ENCODE measurements at regions not wholly inside any gene's neighbourhood (a gene's known extent, or its start where the extent isn't known, plus 50 kb on each side); places are given as distances from the start of the nearest gene placed in this dataset.

GRCh38 chr10:52532650-52533290 lies 218.7 kb downstream of the DKK1 start:
- Histone ChIP-seq H3K36me3 (ENCODE audit: control insufficient read depth in 1 of 2, insufficient read depth in 2 of 2, low read length in 1 of 2) (no peaks in the 10 kb centered on the region), H3K9me3 (ENCODE audit: control insufficient read depth, low read length) (no peaks in the 10 kb centered on the region), H3K27ac (ENCODE audit: low read depth in 1 of 2, low read length in 2 of 2) (no peak overlapping the region), H3K4me3 (ENCODE audit: low read length in 2 of 2) (no peak overlapping the region), H3K27me3 (ENCODE audit: control insufficient read depth in 1 of 2, insufficient read depth in 2 of 2, low read length in 1 of 2) (no peaks in the 10 kb centered on the region), H3K4me1 (ENCODE audit: control insufficient read depth in 1 of 2, insufficient read depth in 2 of 2, low read length in 2 of 2) (no peaks in the 10 kb centered on the region)
- DNase-seq: no peak
- no peak for ATAC-seq (ENCODE audit: low FRiP score)
- intact Hi-C loops (cut with DNase I): no loop called here

GRCh38 chr10:52533986-52534385 lies 219.9 kb downstream of the DKK1 start:
- H3K4me1 ChIP-seq (ENCODE audit: control insufficient read depth in 1 of 2, insufficient read depth in 2 of 2, low read length in 2 of 2): no peaks in the 10 kb centered on the region
- intact Hi-C loops (cut with DNase I): no loop called here
- H3K27ac ChIP-seq (ENCODE audit: low read depth in 1 of 2, low read length in 2 of 2): no peak overlapping the region
- DNase-seq (no peak), ATAC-seq (ENCODE audit: low FRiP score) (no peak)
- H3K36me3 ChIP-seq (ENCODE audit: control insufficient read depth in 1 of 2, insufficient read depth in 2 of 2, low read length in 1 of 2): no peaks in the 10 kb centered on the region
- no peak overlapping the region for H3K4me3 ChIP-seq (ENCODE audit: low read length in 2 of 2)
- H3K27me3 ChIP-seq (ENCODE audit: control insufficient read depth in 1 of 2, insufficient read depth in 2 of 2, low read length in 1 of 2): no peaks in the 10 kb centered on the region
- H3K9me3 ChIP-seq (ENCODE audit: control insufficient read depth, low read length): no peaks in the 10 kb centered on the region

GRCh38 chr10:52539463-52539862 lies 225.4 kb downstream of the DKK1 start:
- DNase-seq: no peak
- ATAC-seq (ENCODE audit: low FRiP score): no peak
- Histone ChIP-seq H3K4me1 (ENCODE audit: control insufficient read depth in 1 of 2, insufficient read depth in 2 of 2, low read length in 2 of 2) (no peaks in the 10 kb centered on the region), H3K36me3 (ENCODE audit: control insufficient read depth in 1 of 2, insufficient read depth in 2 of 2, low read length in 1 of 2) (no peaks in the 10 kb centered on the region), H3K9me3 (ENCODE audit: control insufficient read depth, low read length) (no peaks in the 10 kb centered on the region), H3K27ac (ENCODE audit: low read depth in 1 of 2, low read length in 2 of 2) (no peak overlapping the region), H3K27me3 (ENCODE audit: control insufficient read depth in 1 of 2, insufficient read depth in 2 of 2, low read length in 1 of 2) (peaks cover 0 to 3% of the 10 kb centered on the region in 2 donors), H3K4me3 (ENCODE audit: low read length in 2 of 2) (no peak overlapping the region)
- 54 to 55% methylated on average over 2 of the region's 2 CpGs for WGBS, 2 donors
- intact Hi-C loops (cut with DNase I): no loop called here

- intact Hi-C loops (cut with DNase I): no loop called here
- no peaks in the 10 kb centered on the region for H3K9me3 ChIP-seq (ENCODE audit: control insufficient read depth, low read length)
- H3K27me3 ChIP-seq (ENCODE audit: control insufficient read depth in 1 of 2, insufficient read depth in 2 of 2, low read length in 1 of 2): peaks cover 0 to 3% of the 10 kb centered on the region in 2 donors
- ATAC-seq (ENCODE audit: low FRiP score) (no peak), DNase-seq (no peak)
- H3K4me1 ChIP-seq (ENCODE audit: control insufficient read depth in 1 of 2, insufficient read depth in 2 of 2, low read length in 2 of 2): no peaks in the 10 kb centered on the region
- H3K27ac ChIP-seq (ENCODE audit: low read depth in 1 of 2, low read length in 2 of 2): no peak overlapping the region
- H3K4me3 ChIP-seq (ENCODE audit: low read length in 2 of 2): no peak overlapping the region
- 27 to 32% methylated on average over 2 of the region's 2 CpGs for WGBS, 2 donors
- H3K36me3 ChIP-seq (ENCODE audit: control insufficient read depth in 1 of 2, insufficient read depth in 2 of 2, low read length in 1 of 2): no peaks in the 10 kb centered on the region
These were observed 226.5 kb downstream of the DKK1 start for GRCh38 chr10:52540479-52540984.

GRCh38 chr10:52541006-52541473 lies 227.0 kb downstream of the DKK1 start:
- WGBS, 2 donors: 5 to 6% methylated on average over 2 of the region's 2 CpGs
- intact Hi-C loops (cut with DNase I): no loop called here
- no peak overlapping the region for H3K27ac ChIP-seq (ENCODE audit: low read depth in 1 of 2, low read length in 2 of 2)

GRCh38 chr10:52542906-52543305 lies 228.8 kb downstream of the DKK1 start:
- Histone ChIP-seq H3K27ac (ENCODE audit: low read depth in 1 of 2, low read length in 2 of 2) (no peak overlapping the region), H3K4me1 (ENCODE audit: control insufficient read depth in 1 of 2, insufficient read depth in 2 of 2, low read length in 2 of 2) (no peaks in the 10 kb centered on the region), H3K9me3 (ENCODE audit: control insufficient read depth, low read length) (no peaks in the 10 kb centered on the region), H3K4me3 (ENCODE audit: low read length in 2 of 2) (no peak overlapping the region), H3K27me3 (ENCODE audit: control insufficient read depth in 1 of 2, insufficient read depth in 2 of 2, low read length in 1 of 2) (peaks cover 0 to 3% of the 10 kb centered on the region in 2 donors), H3K36me3 (ENCODE audit: control insufficient read depth in 1 of 2, insufficient read depth in 2 of 2, low read length in 1 of 2) (no peaks in the 10 kb centered on the region)
- DNase-seq (no peak), ATAC-seq (ENCODE audit: low FRiP score) (no peak)
- intact Hi-C loops (cut with DNase I): no loop called here

More at GRCh38 chr10:52541006-52541473, 227.0 kb downstream of the DKK1 start:
- ATAC-seq (ENCODE audit: low FRiP score) (no peak), DNase-seq (no peak)
- no peak overlapping the region for H3K4me3 ChIP-seq (ENCODE audit: low read length in 2 of 2)
- no peaks in the 10 kb centered on the region for H3K9me3 ChIP-seq (ENCODE audit: control insufficient read depth, low read length)
- H3K36me3 ChIP-seq (ENCODE audit: control insufficient read depth in 1 of 2, insufficient read depth in 2 of 2, low read length in 1 of 2): no peaks in the 10 kb centered on the region
- peaks cover 0 to 3% of the 10 kb centered on the region in 2 donors for H3K27me3 ChIP-seq (ENCODE audit: control insufficient read depth in 1 of 2, insufficient read depth in 2 of 2, low read length in 1 of 2)
- H3K4me1 ChIP-seq (ENCODE audit: control insufficient read depth in 1 of 2, insufficient read depth in 2 of 2, low read length in 2 of 2): no peaks in the 10 kb centered on the region

GRCh38 chr10:52551046-52551445 lies 221.5 kb downstream of the MBL2 start:
- intact Hi-C loops (cut with DNase I): no loop called here
- H3K27me3 ChIP-seq (ENCODE audit: control insufficient read depth in 1 of 2, insufficient read depth in 2 of 2, low read length in 1 of 2): no peaks in the 10 kb centered on the region
- ATAC-seq (ENCODE audit: low FRiP score) (no peak), DNase-seq (no peak)
- no peak overlapping the region for H3K27ac ChIP-seq (ENCODE audit: low read depth in 1 of 2, low read length in 2 of 2)
- H3K4me3 ChIP-seq (ENCODE audit: low read length in 2 of 2): no peak overlapping the region
- H3K4me1 ChIP-seq (ENCODE audit: control insufficient read depth in 1 of 2, insufficient read depth in 2 of 2, low read length in 2 of 2): no peaks in the 10 kb centered on the region
- H3K36me3 ChIP-seq (ENCODE audit: control insufficient read depth in 1 of 2, insufficient read depth in 2 of 2, low read length in 1 of 2): no peaks in the 10 kb centered on the region
- no peaks in the 10 kb centered on the region for H3K9me3 ChIP-seq (ENCODE audit: control insufficient read depth, low read length)

- no peak overlapping the region for H3K27ac ChIP-seq (ENCODE audit: low read depth in 1 of 2, low read length in 2 of 2)
- no peak overlapping the region for H3K4me3 ChIP-seq (ENCODE audit: low read length in 2 of 2)
- H3K9me3 ChIP-seq (ENCODE audit: control insufficient read depth, low read length): no peaks in the 10 kb centered on the region
- no peaks in the 10 kb centered on the region for H3K27me3 ChIP-seq (ENCODE audit: control insufficient read depth in 1 of 2, insufficient read depth in 2 of 2, low read length in 1 of 2)
- ATAC-seq (ENCODE audit: low FRiP score): no peak
- intact Hi-C loops (cut with DNase I): no loop called here
- no peaks in the 10 kb centered on the region for H3K36me3 ChIP-seq (ENCODE audit: control insufficient read depth in 1 of 2, insufficient read depth in 2 of 2, low read length in 1 of 2)
- H3K4me1 ChIP-seq (ENCODE audit: control insufficient read depth in 1 of 2, insufficient read depth in 2 of 2, low read length in 2 of 2): no peaks in the 10 kb centered on the region
- 88 to 90% methylated on average over 1 of the region's 1 CpG for WGBS, 2 donors
- no peak for DNase-seq
These were observed 214.5 kb downstream of the MBL2 start for GRCh38 chr10:52558090-52558489.

- Histone ChIP-seq H3K27me3 (ENCODE audit: control insufficient read depth in 1 of 2, insufficient read depth in 2 of 2, low read length in 1 of 2) (no peaks in the 10 kb centered on the region), H3K27ac (ENCODE audit: low read depth in 1 of 2, low read length in 2 of 2) (no peak overlapping the region), H3K9me3 (ENCODE audit: control insufficient read depth, low read length) (no peaks in the 10 kb centered on the region), H3K36me3 (ENCODE audit: control insufficient read depth in 1 of 2, insufficient read depth in 2 of 2, low read length in 1 of 2) (no peaks in the 10 kb centered on the region), H3K4me1 (ENCODE audit: control insufficient read depth in 1 of 2, insufficient read depth in 2 of 2, low read length in 2 of 2) (no peaks in the 10 kb centered on the region), H3K4me3 (ENCODE audit: low read length in 2 of 2) (no peak overlapping the region)
- ATAC-seq (ENCODE audit: low FRiP score) (no peak), DNase-seq (no peak)
- intact Hi-C loops (cut with DNase I): no loop called here
- 83 to 87% methylated on average over 3 of the region's 3 CpGs for WGBS, 2 donors
These were observed 211.3 kb downstream of the MBL2 start for GRCh38 chr10:52561322-52561721.

Measured in aorta (tissue), 5 donors.